HG03066 (cell line): ENCODE measurements at regions not wholly inside any gene's neighbourhood (a gene's known extent, or its start where the extent isn't known, plus 50 kb on each side); places are given as distances from the start of the nearest gene placed in this dataset.

Experiments
- ATAC-seq: cut with Tn5 transposase; IDR thresholded peaks from one replicate; pipeline ENCODE4 v1.9.1; 2021; ENCODE audit warnings: low read depth; ENCODE audit not compliant: unreplicated experiment

DNA sequence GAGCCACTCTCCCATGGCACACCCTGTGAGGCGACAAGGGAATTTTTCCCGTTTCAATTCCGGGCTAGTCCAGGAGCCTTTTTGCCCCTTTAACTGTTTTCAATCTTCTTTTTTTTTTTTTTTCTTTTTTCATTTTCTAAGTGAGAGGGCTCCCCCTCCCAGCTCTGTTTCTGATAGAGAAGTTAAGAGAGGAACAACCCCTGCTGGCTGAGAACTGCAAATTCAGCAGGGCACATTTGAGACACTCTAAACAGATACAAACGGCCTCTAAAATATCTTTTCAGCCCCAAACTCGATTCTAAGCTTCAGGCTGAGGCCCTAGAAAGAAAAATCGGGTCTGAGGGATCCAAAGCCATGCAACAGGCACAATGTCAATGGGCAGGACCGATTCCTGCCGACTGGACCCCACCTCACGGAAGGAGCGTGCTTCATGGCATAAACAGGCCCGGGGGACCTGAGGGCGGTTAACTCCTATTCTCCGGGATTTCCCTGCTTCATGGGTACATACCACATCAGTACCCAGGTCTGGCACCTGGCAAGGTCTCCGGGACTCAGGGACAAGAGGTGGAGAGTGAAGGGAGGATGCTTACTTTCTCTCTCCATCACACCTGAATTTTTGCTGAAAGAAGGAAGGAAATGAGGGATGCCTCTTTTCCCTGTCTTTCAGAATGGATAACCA, 627.5 kb downstream of the BUD13 start:
- ATAC-seq, result no peak

DNA sequence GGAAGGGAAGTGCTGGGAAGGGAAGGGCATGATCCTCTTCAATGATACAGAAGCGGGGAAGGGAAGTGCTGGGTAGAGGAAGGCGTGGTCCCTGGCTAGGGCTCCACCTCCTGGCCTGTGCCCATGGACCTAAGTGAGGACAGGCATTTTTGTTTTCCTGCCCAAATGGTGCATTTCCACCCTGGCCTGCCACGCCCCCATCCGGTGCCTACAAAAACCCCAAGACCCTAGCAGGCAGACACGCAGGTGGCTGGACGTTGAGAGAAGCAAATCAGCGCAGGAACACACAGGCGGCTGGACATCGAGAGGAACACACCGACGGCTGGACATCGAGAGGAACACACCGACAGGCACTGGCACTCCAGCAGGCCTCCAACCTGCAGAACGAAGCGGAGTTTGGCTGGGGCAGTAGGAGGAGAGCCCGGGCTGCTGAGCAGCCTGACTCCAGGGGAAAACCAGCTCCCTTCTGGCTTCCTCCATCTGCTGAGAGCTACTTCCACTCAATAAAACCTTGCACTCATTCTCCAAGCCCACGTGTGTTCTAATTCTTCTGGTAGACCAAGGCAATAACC, 628.3 kb downstream of the BUD13 start:
- ATAC-seq, result no peak

GRCh38 chr11:116138280-116138679, 634.1 kb upstream of the CADM1 start:
- no peak for ATAC-seq

- no peak for ATAC-seq
These were observed 633.5 kb upstream of the CADM1 start for GRCh38 chr11:116137753-116138152.

- ATAC-seq, result no peak
These were observed 632.9 kb upstream of the CADM1 start for GRCh38 chr11:116136987-116137674.

DNA sequence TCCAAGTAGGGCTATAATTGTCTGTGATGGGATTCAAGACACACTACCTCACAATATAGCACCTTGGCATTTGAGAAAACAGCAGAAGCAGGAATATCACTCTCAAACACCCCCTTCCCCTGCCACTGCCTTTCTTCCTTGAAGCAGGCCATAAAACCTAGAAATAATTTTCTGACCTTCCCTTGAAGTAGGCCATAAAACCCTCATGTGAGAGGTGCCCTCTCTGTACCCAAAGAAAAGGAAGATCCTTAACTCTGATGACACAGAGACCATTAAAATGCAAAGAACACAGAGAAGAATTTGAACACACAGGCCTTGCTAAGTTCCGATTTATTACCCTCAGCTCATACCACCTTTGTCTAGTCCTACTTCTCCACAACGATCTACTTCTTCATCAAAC, 631.7 kb upstream of the CADM1 start:
- ATAC-seq, result no peak

- ATAC-seq, result no peak
These were observed 630.2 kb upstream of the CADM1 start for GRCh38 chr11:116134450-116134849.

DNA sequence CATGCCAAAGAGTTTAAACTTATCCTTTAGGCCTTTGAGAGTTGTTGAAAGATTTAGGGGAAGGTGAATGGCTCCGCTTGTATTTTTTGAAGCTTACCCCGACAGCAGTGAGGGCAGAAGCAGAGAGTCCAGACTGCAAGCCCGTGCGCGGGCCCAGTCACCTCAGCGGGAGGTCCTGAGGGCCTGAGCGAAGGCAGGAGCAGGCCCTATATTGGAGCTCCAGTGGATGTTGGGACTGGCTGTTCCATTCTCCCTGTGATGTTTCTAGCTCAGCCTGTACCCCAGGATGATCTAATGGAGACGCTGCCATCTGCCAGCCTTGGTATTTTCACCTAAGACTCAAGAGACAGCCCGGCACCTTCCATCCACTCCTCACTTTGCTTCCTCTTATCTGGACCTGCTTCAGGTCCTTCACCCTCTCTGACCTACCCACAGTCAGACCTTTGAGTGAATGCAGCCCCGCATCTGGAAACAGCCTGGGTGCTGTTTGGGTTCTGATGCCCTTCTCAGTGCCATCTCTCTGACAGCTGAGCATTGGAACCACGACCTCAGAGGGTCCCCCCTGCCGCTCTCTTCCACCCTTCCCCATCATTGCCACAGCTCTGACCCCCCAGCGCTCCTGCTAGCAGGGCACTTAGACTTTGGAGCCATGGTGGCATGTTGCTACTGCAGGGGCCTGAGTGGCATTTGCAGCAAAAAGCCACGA, 628.2 kb upstream of the CADM1 start:
- ATAC-seq, result no peak

GRCh38 chr11:116130122-116130521, 625.9 kb upstream of the CADM1 start:
- no peak for ATAC-seq

DNA sequence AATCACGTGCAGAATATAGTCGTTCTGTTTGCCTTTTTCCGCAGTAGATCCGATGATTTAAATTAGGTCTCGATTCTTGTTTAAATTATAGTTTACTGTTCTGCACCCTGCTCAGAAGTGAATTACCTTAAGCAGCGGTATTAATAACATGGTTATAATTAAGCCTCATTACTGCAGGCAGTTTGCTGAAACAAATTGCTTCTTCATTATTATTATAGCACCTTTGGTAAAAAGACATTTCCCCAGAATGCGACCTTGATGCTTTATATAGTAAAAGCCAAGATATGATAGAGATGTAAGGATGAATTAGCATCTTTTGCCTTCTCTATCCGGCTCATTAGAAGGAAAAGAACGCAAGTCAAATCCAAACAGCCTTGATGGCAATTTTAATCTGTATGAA, 625.2 kb upstream of the CADM1 start:
- no peak for ATAC-seq

GRCh38 chr11:116126562-116126961, 622.3 kb upstream of the CADM1 start:
- ATAC-seq, result no peak

DNA sequence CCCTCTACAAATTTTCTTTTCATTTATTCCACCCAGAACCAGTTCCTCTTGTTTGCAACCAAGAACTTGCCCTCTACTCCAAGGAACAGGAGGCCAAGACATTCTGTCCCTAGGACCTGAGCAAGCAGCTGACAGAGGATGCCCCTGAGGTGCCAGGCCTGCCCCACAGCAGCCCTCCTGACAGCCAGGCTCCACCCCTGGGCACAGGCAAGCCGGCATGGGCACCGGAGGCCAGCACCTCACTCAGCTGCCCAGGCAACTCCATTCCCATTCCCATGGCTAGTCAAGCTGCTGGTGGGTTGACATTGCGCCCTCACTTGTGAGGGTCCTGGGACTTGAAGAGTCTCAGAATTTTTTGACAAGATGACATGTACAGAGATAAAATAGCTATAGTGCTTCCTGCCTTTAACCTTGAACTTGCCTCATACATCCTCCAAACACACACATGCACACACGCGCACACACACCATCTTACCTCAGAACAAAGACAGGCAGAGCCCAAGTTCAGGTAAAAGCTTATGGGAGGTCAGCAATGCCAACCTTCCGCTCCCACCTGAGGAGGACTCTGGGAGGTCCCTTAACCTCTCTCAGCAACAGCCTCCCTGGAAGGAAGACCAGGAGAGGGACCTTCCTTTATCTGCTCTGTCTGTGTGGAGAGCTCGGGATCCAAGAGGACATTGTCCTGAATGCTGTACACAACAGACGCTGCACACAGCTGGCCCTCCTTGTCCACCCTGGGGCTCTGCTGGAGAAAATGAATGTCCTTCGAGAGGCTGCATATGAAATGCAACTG, 620.9 kb upstream of the CADM1 start:
- ATAC-seq, result no peak

DNA sequence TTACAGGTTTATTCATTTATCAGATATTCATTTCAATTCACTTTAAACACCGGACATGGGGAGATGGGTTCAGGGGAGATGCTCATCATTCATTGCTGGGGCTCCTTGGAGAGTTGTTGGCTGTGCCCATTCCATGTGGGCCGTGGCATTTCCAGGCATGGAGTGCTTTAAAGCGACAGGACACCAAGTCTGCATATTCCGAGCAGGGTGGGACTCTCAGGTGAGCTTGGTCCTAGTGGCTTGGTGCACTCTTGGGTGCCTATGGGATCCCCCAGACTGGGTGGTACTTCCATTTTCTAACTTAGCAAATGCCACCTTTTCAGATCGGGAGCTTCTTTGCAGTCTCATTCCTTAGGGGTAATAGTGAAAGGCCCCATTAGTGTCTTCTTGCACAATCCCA, 619.5 kb upstream of the CADM1 start:
- no peak for ATAC-seq

DNA sequence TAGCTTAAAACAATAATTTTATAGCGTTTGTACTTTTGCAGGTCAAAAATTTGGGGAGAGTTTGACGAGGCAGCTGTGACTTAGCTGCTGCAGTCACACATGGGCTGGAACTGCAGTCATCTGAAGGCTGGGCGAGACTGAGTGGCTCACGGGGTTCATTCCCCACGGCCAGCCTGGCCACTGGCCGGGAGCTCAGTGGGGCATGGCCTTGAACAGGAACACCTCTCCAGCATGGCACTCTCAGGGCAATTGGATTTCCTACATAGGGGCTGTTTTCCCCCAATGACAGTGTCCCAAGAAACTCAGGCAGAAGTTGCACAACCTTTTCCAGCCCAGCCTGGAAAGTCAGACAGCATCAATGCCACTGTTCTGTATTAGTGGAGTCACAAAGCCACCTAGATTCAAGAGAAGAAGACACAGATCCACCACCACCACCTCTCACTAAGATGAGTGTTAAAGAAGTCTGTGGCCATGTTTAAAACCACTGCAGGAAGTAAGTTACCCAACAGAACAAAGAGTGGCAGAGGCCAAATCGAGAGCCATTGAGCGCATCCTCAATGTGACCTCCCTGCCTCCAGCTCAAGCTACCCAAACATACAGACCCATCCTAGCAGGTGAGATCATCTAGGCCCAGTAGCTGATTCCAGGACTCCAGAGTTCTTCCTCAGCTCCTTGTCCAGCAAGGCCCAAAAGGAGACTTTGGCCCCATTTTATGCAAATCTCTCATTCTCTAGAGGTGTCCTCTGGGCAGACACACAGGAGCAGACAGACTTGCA, 618.7 kb upstream of the CADM1 start:
- ATAC-seq, result no peak

DNA sequence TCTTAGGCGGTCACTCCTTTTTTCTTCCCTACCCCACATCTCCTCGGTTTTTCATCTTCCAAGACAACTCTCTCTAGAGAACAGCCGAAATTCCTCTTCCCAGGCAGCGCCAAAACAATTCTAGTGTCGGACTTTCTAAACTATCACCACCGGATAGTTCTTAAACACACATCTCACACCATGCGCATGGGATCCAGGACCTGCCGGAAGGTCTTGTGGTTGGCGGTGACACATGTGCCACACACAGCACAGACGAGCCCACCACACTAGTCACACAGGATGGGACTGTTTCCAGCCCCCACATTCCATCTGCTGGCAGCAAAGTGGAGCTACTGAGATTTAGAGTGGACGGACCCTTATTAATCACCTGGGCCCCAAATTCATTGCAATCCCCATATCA, 614.9 kb upstream of the CADM1 start:
- no peak for ATAC-seq

DNA sequence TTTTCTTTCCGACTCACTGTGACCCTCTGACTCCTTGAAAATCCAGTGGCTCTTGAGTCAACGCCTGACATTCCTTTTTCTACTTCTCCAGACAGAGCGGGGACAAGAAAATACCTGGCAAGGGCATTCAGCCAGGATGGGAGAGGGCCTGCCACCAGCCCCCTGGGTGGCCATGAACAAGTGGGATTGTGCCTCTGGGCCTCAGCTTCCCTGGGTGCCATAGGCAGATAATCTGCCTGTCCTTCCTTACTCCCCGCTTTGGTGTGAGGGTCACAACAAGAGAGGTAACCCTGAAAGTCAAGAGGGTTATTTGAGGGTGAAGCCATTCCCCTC, 613.9 kb upstream of the CADM1 start:
- no peak for ATAC-seq

GRCh38 chr11:116117331-116118137, 613.3 kb upstream of the CADM1 start:
- no peak for ATAC-seq

DNA sequence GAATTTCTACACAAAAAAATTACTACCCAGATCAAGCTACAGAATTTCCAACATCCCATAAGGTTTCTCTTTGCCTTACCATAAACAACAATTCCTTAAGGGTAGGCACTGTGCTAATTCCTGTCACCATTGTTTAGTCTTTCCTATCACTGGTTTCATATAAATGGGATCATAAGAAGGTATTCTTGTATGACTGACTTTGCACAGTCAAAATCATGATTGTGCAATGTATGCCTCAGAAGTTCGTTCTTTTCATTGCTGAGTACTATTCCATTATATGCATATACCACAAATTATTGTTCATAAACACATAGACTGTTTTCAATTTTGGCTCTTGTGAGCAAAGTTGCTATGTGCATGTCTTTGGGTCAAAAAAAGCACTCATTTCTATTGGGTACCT, 611.6 kb upstream of the CADM1 start:
- no peak for ATAC-seq

DNA sequence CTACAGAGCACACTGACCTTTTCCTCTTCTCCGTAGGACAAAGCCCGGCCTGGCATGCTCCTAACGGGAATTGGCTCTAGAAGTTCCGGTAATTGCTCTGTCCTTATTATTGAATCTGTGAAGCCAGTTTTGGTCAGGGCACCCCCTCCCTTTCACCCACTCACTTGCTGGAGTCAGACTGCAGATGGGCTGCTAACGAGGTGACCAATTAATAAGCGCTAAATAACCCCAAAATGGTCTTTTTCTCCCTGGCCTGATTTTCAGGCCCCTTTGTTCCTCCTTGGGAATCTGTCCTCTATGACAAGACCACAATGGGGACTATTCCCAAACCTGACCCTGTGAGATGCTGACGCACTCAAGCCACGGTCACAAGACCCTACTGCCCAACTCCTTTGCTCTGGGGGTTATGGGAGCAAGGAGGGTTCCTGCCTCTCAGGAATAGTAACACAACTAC, 610.0 kb upstream of the CADM1 start:
- no peak for ATAC-seq
